ENCODE measurements at regions not wholly inside any gene's neighbourhood (a gene's known extent, or its start where the extent isn't known, plus 50 kb on each side); places are given as distances from the start of the nearest gene placed in this dataset.

DNA sequence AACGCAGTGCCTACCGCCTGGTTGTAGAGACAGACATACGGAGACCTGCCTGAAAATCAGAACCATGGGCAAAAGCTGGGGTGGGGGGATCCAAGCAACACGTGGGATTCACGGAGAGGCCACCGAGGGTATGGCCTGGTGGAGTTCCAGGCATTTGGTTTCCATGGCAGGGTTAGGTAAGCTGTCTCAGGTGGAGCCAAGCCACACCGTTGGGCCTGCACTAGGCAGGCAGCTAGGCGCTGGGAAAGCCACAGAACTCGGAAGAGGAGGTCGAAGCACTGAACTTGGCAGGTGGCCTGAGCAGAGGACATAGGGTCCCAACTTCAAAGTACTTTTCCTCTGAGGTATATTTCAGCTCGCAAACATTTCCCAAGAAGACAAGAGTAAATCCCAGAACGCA, 111.6 kb downstream of the ISL1 start:
- Histone ChIP-seq H3K4me3 (ENCODE audit: low read depth in 2 of 2, low read length in 2 of 2) (no peak overlapping the region), H3K27me3 (ENCODE audit: control insufficient read depth, insufficient read depth, low read length) (no peaks in the 10 kb centered on the region), H3K27ac (ENCODE audit: low read length) (no peak overlapping the region), H3K9me3 (ENCODE audit: control insufficient read depth, insufficient read depth, low read depth, low read length) (0 out of 2 replicates have a peak, but pooled peaks cover 3% of the 10 kb centered on the region), H3K36me3 (ENCODE audit: control insufficient read depth, insufficient read depth, low read length) (no peaks in the 10 kb centered on the region), H3K4me1 (ENCODE audit: control insufficient read depth, insufficient read depth, low read length) (no peaks in the 10 kb centered on the region)
- intact Hi-C loops (cut with micrococcal nuclease; ENCODE audit: unreplicated experiment) (no loop called here), in situ Hi-C loops (cut with HindIII; ENCODE audit: low pct_unique_long_range_greater_than_20kb, low sequenced_read_pairs) (no loop called here)
- BruUV-seq (replicated peaks), result no TSS peak
- ChIA-PET CTCF (no interaction called here), POLR2A (no interaction called here)
- DNase-seq (ENCODE audit: low read depth, low spot score) (no peak), ATAC-seq (no peak)
- TF ChIP-seq CTCF (IDR thresholded peaks at IDR 0.05) (no peak), SIN3A (IDR thresholded peaks at IDR 0.05; ENCODE audit: borderline replicate concordance, insufficient read depth, low read depth, low read length) (no peak)

DNA sequence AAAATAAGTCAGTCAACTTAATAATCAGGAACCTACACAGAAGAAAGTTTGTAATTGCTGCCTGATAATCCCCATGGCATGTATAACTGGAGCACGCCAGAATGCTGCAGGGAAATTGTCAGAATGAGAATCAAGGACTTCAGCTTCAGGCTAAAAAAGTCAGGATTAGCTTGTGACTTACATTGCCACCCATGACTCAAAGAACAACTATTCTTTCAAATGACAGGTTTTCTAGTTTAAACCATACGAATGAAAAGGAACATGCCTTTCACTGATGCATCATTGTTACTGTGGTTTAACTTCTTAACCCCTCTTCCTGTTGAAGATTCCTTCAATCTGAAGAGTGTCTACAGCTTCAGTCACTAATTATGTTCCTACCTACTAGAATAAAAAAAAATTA, 112.4 kb downstream of the ISL1 start:
- POLR2A ChIA-PET, result no interaction called here
- in situ Hi-C loops (cut with HindIII; ENCODE audit: low pct_unique_long_range_greater_than_20kb, low sequenced_read_pairs), result no loop called here
- intact Hi-C loops (cut with micrococcal nuclease; ENCODE audit: unreplicated experiment), result no loop called here
- Histone ChIP-seq H3K27me3 (ENCODE audit: control insufficient read depth, insufficient read depth, low read length) (no peaks in the 10 kb centered on the region), H3K4me1 (ENCODE audit: control insufficient read depth, insufficient read depth, low read length) (no peaks in the 10 kb centered on the region), H3K4me3 (ENCODE audit: low read depth in 2 of 2, low read length in 2 of 2) (no peak overlapping the region), H3K36me3 (ENCODE audit: control insufficient read depth, insufficient read depth, low read length) (no peaks in the 10 kb centered on the region), H3K9me3 (ENCODE audit: control insufficient read depth, insufficient read depth, low read depth, low read length) (0 out of 2 replicates have a peak, but pooled peaks cover 3% of the 10 kb centered on the region), H3K27ac (ENCODE audit: low read length) (no peak overlapping the region)
- no TSS peak for BruUV-seq (replicated peaks)
- CTCF ChIA-PET, result no interaction called here
- TF ChIP-seq POLR2AphosphoS5 (IDR thresholded peaks at IDR 0.05; ENCODE audit: low read depth, low read length) (no peak), SIN3A (IDR thresholded peaks at IDR 0.05; ENCODE audit: borderline replicate concordance, insufficient read depth, low read depth, low read length) (no peak), CTCF (IDR thresholded peaks at IDR 0.05) (no peak), TCF7L2 (IDR thresholded peaks at IDR 0.05; ENCODE audit: low read depth, low read length) (no peak)
- TF ChIP-seq, protein P1, sequence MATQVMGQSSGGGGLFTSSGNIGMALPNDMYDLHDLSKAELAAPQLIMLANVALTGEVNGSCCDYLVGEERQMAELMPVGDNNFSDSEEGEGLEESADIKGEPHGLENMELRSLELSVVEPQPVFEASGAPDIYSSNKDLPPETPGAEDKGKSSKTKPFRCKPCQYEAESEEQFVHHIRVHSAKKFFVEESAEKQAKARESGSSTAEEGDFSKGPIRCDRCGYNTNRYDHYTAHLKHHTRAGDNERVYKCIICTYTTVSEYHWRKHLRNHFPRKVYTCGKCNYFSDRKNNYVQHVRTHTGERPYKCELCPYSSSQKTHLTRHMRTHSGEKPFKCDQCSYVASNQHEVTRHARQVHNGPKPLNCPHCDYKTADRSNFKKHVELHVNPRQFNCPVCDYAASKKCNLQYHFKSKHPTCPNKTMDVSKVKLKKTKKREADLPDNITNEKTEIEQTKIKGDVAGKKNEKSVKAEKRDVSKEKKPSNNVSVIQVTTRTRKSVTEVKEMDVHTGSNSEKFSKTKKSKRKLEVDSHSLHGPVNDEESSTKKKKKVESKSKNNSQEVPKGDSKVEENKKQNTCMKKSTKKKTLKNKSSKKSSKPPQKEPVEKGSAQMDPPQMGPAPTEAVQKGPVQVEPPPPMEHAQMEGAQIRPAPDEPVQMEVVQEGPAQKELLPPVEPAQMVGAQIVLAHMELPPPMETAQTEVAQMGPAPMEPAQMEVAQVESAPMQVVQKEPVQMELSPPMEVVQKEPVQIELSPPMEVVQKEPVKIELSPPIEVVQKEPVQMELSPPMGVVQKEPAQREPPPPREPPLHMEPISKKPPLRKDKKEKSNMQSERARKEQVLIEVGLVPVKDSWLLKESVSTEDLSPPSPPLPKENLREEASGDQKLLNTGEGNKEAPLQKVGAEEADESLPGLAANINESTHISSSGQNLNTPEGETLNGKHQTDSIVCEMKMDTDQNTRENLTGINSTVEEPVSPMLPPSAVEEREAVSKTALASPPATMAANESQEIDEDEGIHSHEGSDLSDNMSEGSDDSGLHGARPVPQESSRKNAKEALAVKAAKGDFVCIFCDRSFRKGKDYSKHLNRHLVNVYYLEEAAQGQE (IDR thresholded peaks at IDR 0.05; ENCODE audit: insufficient read depth in 1 of 2, low read depth in 2 of 2, low read length in 1 of 2), result no peak
- ATAC-seq (no peak), DNase-seq (ENCODE audit: low read depth, low spot score) (no peak)

DNA sequence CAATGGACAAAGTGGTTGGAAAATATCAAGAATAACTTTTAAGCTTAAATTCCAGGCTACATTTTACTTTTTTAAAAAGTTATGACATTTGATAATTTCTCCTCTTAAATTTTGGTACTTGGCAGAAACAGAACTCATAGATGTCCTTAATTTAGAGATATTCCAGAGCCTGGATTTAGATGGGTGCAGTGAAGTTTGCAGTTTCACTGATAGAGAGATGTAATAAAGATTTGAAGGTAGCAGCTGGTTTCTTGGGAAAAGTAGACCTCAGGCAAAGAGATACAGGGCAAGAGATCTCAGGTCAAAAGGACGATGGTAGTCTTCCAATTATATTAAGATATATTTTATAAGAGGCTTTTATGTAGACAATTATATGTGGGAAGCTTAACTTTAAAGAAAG, 134.6 kb downstream of the ISL1 start:
- no peak for TF ChIP-seq SIN3A (IDR thresholded peaks at IDR 0.05; ENCODE audit: borderline replicate concordance, insufficient read depth, low read depth, low read length)
- no peak for TF ChIP-seq CTCF (IDR thresholded peaks at IDR 0.05)
- TF ChIP-seq TCF7L2 (IDR thresholded peaks at IDR 0.05; ENCODE audit: low read depth, low read length), result no peak
- TF ChIP-seq, protein P1 (IDR thresholded peaks at IDR 0.05; ENCODE audit: insufficient read depth in 1 of 2, low read depth in 2 of 2, low read length in 1 of 2), result no peak
- no peak for TF ChIP-seq POLR2AphosphoS5 (IDR thresholded peaks at IDR 0.05; ENCODE audit: low read depth, low read length)
- ChIA-PET CTCF (no interaction called here), POLR2A (no interaction called here)
- H3K9me3 ChIP-seq (ENCODE audit: control insufficient read depth, insufficient read depth, low read depth, low read length), result no peaks in the 10 kb centered on the region
- in situ Hi-C loops (cut with HindIII; ENCODE audit: low pct_unique_long_range_greater_than_20kb, low sequenced_read_pairs), result no loop called here
- ATAC-seq (no peak), DNase-seq (ENCODE audit: low read depth, low spot score) (no peak)
- H3K4me1 ChIP-seq (ENCODE audit: control insufficient read depth, insufficient read depth, low read length), result no peaks in the 10 kb centered on the region
- intact Hi-C loops (cut with micrococcal nuclease; ENCODE audit: unreplicated experiment), result no loop called here
- H3K27ac ChIP-seq (ENCODE audit: low read length), result no peak overlapping the region
- no TSS peak for BruUV-seq (replicated peaks)
- H3K36me3 ChIP-seq (ENCODE audit: control insufficient read depth, insufficient read depth, low read length), result no peaks in the 10 kb centered on the region
- no peaks in the 10 kb centered on the region for H3K27me3 ChIP-seq (ENCODE audit: control insufficient read depth, insufficient read depth, low read length)
- H3K4me3 ChIP-seq (ENCODE audit: low read depth in 2 of 2, low read length in 2 of 2), result no peak overlapping the region

Data from Panc1 (cell line).